Tibial nerve (tissue), 4 donors: ENCODE measurements at regions not wholly inside any gene's neighbourhood (a gene's known extent, or its start where the extent isn't known, plus 50 kb on each side); places are given as distances from the start of the nearest gene placed in this dataset.

ENCODE experiments used
- DNase-seq, 2 donors: peaks; one replicate each; pipeline ENCODE4 v3.0.0-alpha.2; 2019; ENCODE audit warnings: low spot score in 2 of 2
- H3K27ac ChIP-seq, 4 donors: fragments of 200-600 bp; sonication (generic) in 3 of 4; one replicate each; pipeline ENCODE4 v1.5.1; 2017 to 2019; ENCODE audit warnings: mild to moderate bottlenecking in 1 of 4
- H3K27me3 ChIP-seq, 2 donors: fragments of 200-600 bp; sonication (generic) in 1 of 2; one replicate each; pipeline versions ENCODE4 v1.5.1 to v1.6.0; 2017 to 2019
- H3K36me3 ChIP-seq, 3 donors: fragments of 200-600 bp; sonication (generic); one replicate each; pipeline ENCODE4 v1.5.1; 2018 to 2019
- H3K4me1 ChIP-seq, 4 donors: fragments of 200-600 bp; sonication (generic) in 3 of 4; one replicate each; pipeline ENCODE4 v1.5.1; 2017 to 2019
- H3K4me3 ChIP-seq, 4 donors: fragments of 200-600 bp; sonication (generic) in 3 of 4; one replicate each; pipeline ENCODE4 v1.5.1; 2017 to 2019; ENCODE audit warnings: mild to moderate bottlenecking in 1 of 4, moderate library complexity in 1 of 4
- H3K9me3 ChIP-seq, 4 donors: fragments of 200-600 bp; sonication (generic) in 3 of 4; one replicate each; pipeline ENCODE4 v1.5.1; 2017 to 2019
- CTCF ChIP-seq, 5 experiments: fragments of 200-600 bp in 3 of 5; fragments of 450-650 bp in 2 of 5; sonication (generic) in 3 of 5; IDR thresholded peaks; one replicate each; pipeline ENCODE4 v1.5.1; 2016 to 2019; ENCODE audit warnings: antibody characterized with exemption in 5 of 5, mild to moderate bottlenecking in 3 of 5, moderate library complexity in 2 of 5
- EP300 ChIP-seq, 2 donors: sonication (generic); formaldehyde crosslinking; IDR thresholded peaks; one replicate each; pipeline ENCODE4 v1.6.1; 2017; ENCODE audit warnings: antibody characterized with exemption in 2 of 2, mild to moderate bottlenecking in 1 of 2
- POLR2A ChIP-seq, 2 donors: fragments of 450-650 bp; IDR thresholded peaks; one replicate each; pipeline ENCODE4 v1.6.1; 2017; ENCODE audit warnings: antibody characterized with exemption in 2 of 2, mild to moderate bottlenecking in 2 of 2, moderate library complexity in 2 of 2
- whole genome bisulfite sequencing, 2 donors: methylation state at CpG; one replicate each; pipeline ENCODE4 v1.1.5; 2018; 5-methylcytosine and 5-hydroxymethylcytosine counted together

- no peak for DNase-seq
- H3K4me3 ChIP-seq, result no peak overlapping the region
- WGBS, 2 donors, result 80 to 97% methylated on average over 6 of the region's 6 CpGs
Observed at GRCh38 chr5:171672556-171672955, 113.1 kb upstream of the SMIM23 start.

GRCh38 chr5:171673328-171673727 lies 112.3 kb upstream of the SMIM23 start:
- peak; percentile 37 to 68 for DNase-seq
- no peaks in the 10 kb centered on the region for H3K27me3 ChIP-seq
- no peaks in the 10 kb centered on the region for H3K4me1 ChIP-seq
- WGBS, 2 donors, result 52 to 58% methylated on average over 1 of the region's 1 CpG
- H3K9me3 ChIP-seq, result peaks cover 0 to 7% (median 0%) of the 10 kb centered on the region in 4 donors
- H3K4me3 ChIP-seq, result no peak overlapping the region
- H3K27ac ChIP-seq, result no peak overlapping the region
- H3K36me3 ChIP-seq, result no peaks in the 10 kb centered on the region
- TF ChIP-seq CTCF (IDR thresholded peaks at IDR 0.05) (no peak), POLR2A (IDR thresholded peaks at IDR 0.05) (no peak)

More at GRCh38 chr5:171672556-171672955, 113.1 kb upstream of the SMIM23 start:
- H3K9me3 ChIP-seq, result peaks cover 0 to 7% (median 0%) of the 10 kb centered on the region in 4 donors
- H3K4me1 ChIP-seq, result peaks cover 0 to 6% (median 0%) of the 10 kb centered on the region in 4 donors
- H3K27me3 ChIP-seq, result no peaks in the 10 kb centered on the region
- no peaks in the 10 kb centered on the region for H3K36me3 ChIP-seq
- TF ChIP-seq CTCF (IDR thresholded peaks at IDR 0.05) (no peak), POLR2A (IDR thresholded peaks at IDR 0.05) (no peak), EP300 (IDR thresholded peaks at IDR 0.05) (no peak)
- H3K27ac ChIP-seq, result no peak overlapping the region

- peaks cover 0 to 7% (median 0%) of the 10 kb centered on the region in 4 donors for H3K9me3 ChIP-seq
- H3K4me1 ChIP-seq, result no peaks in the 10 kb centered on the region
Observed at GRCh38 chr5:171673840-171674239, 111.8 kb upstream of the SMIM23 start.

GRCh38 chr5:171675511-171675910 lies 110.1 kb upstream of the SMIM23 start:
- Histone ChIP-seq H3K9me3 (peaks cover 0 to 7% (median 0%) of the 10 kb centered on the region in 4 donors), H3K4me1 (peaks cover 0 to 4% (median 0%) of the 10 kb centered on the region in 4 donors), H3K36me3 (no peaks in the 10 kb centered on the region), H3K4me3 (no peak overlapping the region), H3K27ac (no peak overlapping the region), H3K27me3 (no peaks in the 10 kb centered on the region)
- no peak for DNase-seq
- TF ChIP-seq CTCF (IDR thresholded peaks at IDR 0.05) (no peak), POLR2A (IDR thresholded peaks at IDR 0.05) (no peak), EP300 (IDR thresholded peaks at IDR 0.05) (no peak)
- WGBS, 2 donors, result 73 to 84% methylated on average over 2 of the region's 2 CpGs

More at GRCh38 chr5:171673840-171674239, 111.8 kb upstream of the SMIM23 start:
- Histone ChIP-seq H3K36me3 (no peaks in the 10 kb centered on the region), H3K27me3 (no peaks in the 10 kb centered on the region), H3K27ac (no peak overlapping the region), H3K4me3 (no peak overlapping the region)
- DNase-seq, result no peak
- TF ChIP-seq POLR2A (IDR thresholded peaks at IDR 0.05), result no peak
- TF ChIP-seq EP300 (IDR thresholded peaks at IDR 0.05), result no peak
- TF ChIP-seq CTCF (IDR thresholded peaks at IDR 0.05), result no peak

GRCh38 chr5:171676286-171676944 lies 109.2 kb upstream of the SMIM23 start:
- peak in 1 of 2 donors; percentile 16 for DNase-seq
- Histone ChIP-seq H3K4me1 (peaks cover 0 to 11% (median 0%) of the 10 kb centered on the region in 4 donors), H3K4me3 (no peak overlapping the region), H3K9me3 (peaks cover 0 to 7% (median 0%) of the 10 kb centered on the region in 4 donors), H3K36me3 (no peaks in the 10 kb centered on the region), H3K27me3 (no peaks in the 10 kb centered on the region), H3K27ac (no peak overlapping the region)
- 56 to 69% methylated on average over 5 to 6 of the region's 6 CpGs for WGBS, 2 donors
- TF ChIP-seq CTCF (IDR thresholded peaks at IDR 0.05) (no peak), POLR2A (IDR thresholded peaks at IDR 0.05) (no peak), EP300 (IDR thresholded peaks at IDR 0.05) (no peak)
